ENCODE measurements at regions not wholly inside any gene's neighbourhood (a gene's known extent, or its start where the extent isn't known, plus 50 kb on each side); places are given as distances from the start of the nearest gene placed in this dataset.

DNA sequence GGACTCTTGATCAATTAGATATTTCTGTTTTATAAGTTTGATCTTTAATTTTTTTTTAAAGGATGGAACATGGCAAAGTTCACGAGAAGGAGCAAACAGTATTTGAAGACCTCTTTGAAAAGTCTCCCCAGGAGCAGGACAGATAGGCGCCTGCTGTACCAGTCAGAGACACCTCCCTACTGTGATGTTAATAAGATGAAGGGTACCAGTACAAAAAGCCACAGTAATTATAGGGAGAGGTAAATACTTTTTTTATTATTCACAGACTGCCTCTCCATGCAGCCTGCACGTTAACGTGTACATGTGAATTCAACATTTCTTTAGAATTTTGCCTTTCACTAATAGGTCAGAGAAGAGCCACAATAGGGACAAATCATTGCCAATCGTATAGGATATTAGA, 146.5 kb upstream of the CDH6 start:
- Mint-ChIP-seq H3K4me1 (no peaks in the 10 kb centered on the region), H3K9me3 (peaks cover 2% of the 10 kb centered on the region), H3K4me3 (no peak overlapping the region), H3K36me3 (no peaks in the 10 kb centered on the region), H3K27ac (no peak overlapping the region), H3K27me3 (no peaks in the 10 kb centered on the region)
- DNase-seq, result no peak

DNA sequence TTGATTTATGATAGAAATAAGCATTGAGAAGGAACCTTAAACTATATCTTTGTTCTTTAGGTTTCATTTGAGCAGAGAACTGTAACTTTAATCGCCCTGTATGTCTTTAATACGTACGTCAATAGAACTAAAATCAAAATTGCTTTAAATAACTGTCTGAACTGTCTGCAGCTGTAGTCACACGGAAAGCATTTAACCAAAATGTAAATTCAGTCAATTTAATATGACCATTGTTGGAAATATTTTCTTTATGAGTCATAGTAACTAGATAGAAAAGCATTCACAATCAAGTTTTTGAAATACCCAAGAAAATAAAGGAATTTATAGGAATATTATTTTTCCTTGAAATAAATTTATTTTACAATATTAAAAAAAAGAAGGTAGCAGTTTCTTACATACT, 157.1 kb upstream of the CDH6 start:
- Mint-ChIP-seq H3K36me3 (no peaks in the 10 kb centered on the region), H3K9me3 (peaks cover 15% of the 10 kb centered on the region), H3K4me3 (no peak overlapping the region), H3K4me1 (no peaks in the 10 kb centered on the region), H3K27me3 (no peaks in the 10 kb centered on the region), H3K27ac (no peak overlapping the region)
- DNase-seq, result no peak

- no peaks in the 10 kb centered on the region for H3K4me1 Mint-ChIP-seq
- no peak overlapping the region for H3K4me3 Mint-ChIP-seq
- no peak overlapping the region for H3K27ac Mint-ChIP-seq
- H3K27me3 Mint-ChIP-seq, result no peaks in the 10 kb centered on the region
- peaks cover 10% of the 10 kb centered on the region for H3K9me3 Mint-ChIP-seq
- DNase-seq, result no peak
- no peaks in the 10 kb centered on the region for H3K36me3 Mint-ChIP-seq
Observed at GRCh38 chr5:31033295-31033694, 160.2 kb upstream of the CDH6 start.

GRCh38 chr5:31029925-31030324, 163.6 kb upstream of the CDH6 start:
- no peak for DNase-seq
- no peak overlapping the region for H3K4me3 Mint-ChIP-seq
- H3K27me3 Mint-ChIP-seq, result no peaks in the 10 kb centered on the region
- H3K36me3 Mint-ChIP-seq, result no peaks in the 10 kb centered on the region
- H3K27ac Mint-ChIP-seq, result no peak overlapping the region
- H3K4me1 Mint-ChIP-seq, result no peaks in the 10 kb centered on the region
- no peaks in the 10 kb centered on the region for H3K9me3 Mint-ChIP-seq

DNA sequence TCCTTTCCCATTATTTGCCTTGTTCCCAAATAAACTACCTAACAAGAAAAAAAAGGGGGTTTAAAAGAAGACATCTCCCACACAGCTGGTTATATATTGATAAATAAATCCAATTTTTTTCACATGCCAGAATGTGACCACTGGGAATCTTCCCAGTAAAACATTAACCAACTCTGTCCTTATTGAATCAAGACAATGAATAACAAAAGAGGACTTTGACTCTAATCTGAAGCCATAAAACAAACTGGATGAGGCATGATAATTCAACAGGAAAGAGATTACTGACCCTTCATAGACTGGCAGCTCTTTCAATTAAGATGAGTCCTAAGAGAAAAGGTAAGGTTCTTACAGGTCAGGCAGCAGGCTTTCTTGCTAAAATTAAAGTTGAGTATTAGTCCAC, 165.8 kb upstream of the CDH6 start:
- Mint-ChIP-seq H3K27ac (no peak overlapping the region), H3K9me3 (peaks cover 3% of the 10 kb centered on the region), H3K4me1 (no peaks in the 10 kb centered on the region), H3K4me3 (no peak overlapping the region), H3K27me3 (no peaks in the 10 kb centered on the region), H3K36me3 (no peaks in the 10 kb centered on the region)
- DNase-seq, result no peak

GRCh38 chr5:31023105-31023504, 170.4 kb upstream of the CDH6 start:
- no peaks in the 10 kb centered on the region for H3K4me1 Mint-ChIP-seq
- H3K36me3 Mint-ChIP-seq, result no peaks in the 10 kb centered on the region
- DNase-seq, result no peak
- no peak overlapping the region for H3K4me3 Mint-ChIP-seq
- no peak overlapping the region for H3K27ac Mint-ChIP-seq
- H3K27me3 Mint-ChIP-seq, result no peaks in the 10 kb centered on the region
- H3K9me3 Mint-ChIP-seq, result peaks cover 3% of the 10 kb centered on the region

DNA sequence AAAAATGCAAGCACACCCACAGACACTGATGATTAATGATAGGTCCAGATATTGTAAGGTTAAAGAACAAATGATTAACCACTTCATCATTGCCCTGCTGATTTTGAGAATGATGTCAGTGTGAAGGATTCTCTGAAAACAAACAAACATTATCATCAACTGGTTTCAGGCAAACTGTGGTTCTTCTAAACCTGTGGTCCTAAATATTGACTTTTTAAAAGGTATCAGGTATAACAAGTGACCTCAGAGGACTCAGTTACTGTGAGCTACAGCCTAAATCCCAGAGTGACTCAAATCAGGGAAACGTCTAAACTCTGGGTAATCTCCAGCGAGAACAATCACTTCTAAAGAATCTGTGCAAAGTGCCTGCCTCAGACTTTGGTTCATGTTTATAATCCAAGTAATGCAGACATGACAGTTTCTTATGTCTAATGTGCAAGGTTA, 172.3 kb upstream of the CDH6 start:
- Mint-ChIP-seq H3K27me3 (no peaks in the 10 kb centered on the region), H3K4me3 (no peak overlapping the region), H3K27ac (no peak overlapping the region), H3K4me1 (no peaks in the 10 kb centered on the region), H3K9me3 (peaks cover 6% of the 10 kb centered on the region), H3K36me3 (no peaks in the 10 kb centered on the region)
- no peak for DNase-seq

GRCh38 chr5:31008231-31008630, 185.3 kb upstream of the CDH6 start:
- peaks cover 19% of the 10 kb centered on the region for H3K9me3 Mint-ChIP-seq
- no peak overlapping the region for H3K4me3 Mint-ChIP-seq
- H3K36me3 Mint-ChIP-seq, result no peaks in the 10 kb centered on the region
- peaks cover 3% of the 10 kb centered on the region for H3K27me3 Mint-ChIP-seq
- H3K4me1 Mint-ChIP-seq, result no peaks in the 10 kb centered on the region
- no peak overlapping the region for H3K27ac Mint-ChIP-seq
- DNase-seq, result no peak

- Mint-ChIP-seq H3K4me1 (no peaks in the 10 kb centered on the region), H3K36me3 (no peaks in the 10 kb centered on the region), H3K9me3 (peaks cover 19% of the 10 kb centered on the region), H3K27me3 (peaks cover 3% of the 10 kb centered on the region), H3K4me3 (no peak overlapping the region), H3K27ac (no peak overlapping the region)
- DNase-seq, result no peak
Observed at GRCh38 chr5:31007672-31008071, 185.8 kb upstream of the CDH6 start.

DNA sequence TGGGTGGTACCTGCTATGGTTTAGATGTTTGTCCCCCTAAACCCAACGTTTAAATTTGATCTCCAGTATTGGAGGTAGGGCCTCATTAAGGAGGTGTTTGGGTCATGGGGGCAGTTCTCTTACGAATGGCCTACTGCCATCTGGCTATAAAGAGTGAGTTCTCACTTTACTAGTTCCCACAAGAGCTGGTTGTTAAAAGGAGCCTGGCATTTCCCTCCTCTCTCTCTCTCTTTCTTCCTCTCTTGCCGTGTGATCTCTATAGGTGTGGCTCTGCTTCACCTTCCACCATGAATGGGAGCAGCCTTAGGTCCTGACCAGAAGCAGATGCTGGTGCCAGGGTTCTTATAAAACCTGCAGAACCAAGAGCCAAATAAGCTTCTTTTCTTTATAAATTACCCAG, 193.2 kb upstream of the CDH6 start:
- Mint-ChIP-seq H3K4me1 (no peaks in the 10 kb centered on the region), H3K27me3 (no peaks in the 10 kb centered on the region), H3K36me3 (no peaks in the 10 kb centered on the region), H3K9me3 (peaks cover 10% of the 10 kb centered on the region), H3K4me3 (no peak overlapping the region), H3K27ac (no peak overlapping the region)
- DNase-seq, result no peak

DNA sequence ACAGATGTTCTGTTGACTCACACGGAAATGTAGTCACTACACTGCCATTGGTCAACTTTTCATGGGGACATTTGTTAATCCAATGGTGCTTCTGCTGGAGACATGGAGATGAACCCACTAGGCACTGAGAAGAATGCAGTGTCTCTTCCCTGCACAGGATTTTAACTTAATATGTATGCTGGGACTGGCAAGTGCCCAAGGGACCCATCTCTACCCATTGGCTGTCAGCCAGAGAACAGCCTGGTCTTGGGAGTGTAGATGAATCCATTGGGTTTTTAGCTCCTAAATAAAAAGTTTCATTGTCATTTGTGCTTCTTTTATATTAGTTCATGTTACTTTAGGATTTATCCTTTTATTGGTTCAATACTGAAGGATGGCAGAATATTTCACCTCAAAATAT, 195.8 kb upstream of the CDH6 start:
- DNase-seq, result no peak
- H3K36me3 Mint-ChIP-seq, result no peaks in the 10 kb centered on the region
- no peak overlapping the region for H3K27ac Mint-ChIP-seq
- H3K27me3 Mint-ChIP-seq, result no peaks in the 10 kb centered on the region
- H3K9me3 Mint-ChIP-seq, result peaks cover 4% of the 10 kb centered on the region
- no peak overlapping the region for H3K4me3 Mint-ChIP-seq
- no peaks in the 10 kb centered on the region for H3K4me1 Mint-ChIP-seq

- Mint-ChIP-seq H3K27me3 (no peaks in the 10 kb centered on the region), H3K9me3 (no peaks in the 10 kb centered on the region), H3K4me3 (no peak overlapping the region), H3K36me3 (no peaks in the 10 kb centered on the region), H3K27ac (no peak overlapping the region), H3K4me1 (no peaks in the 10 kb centered on the region)
- no peak for DNase-seq
Observed at GRCh38 chr5:30994902-30995301, 198.6 kb upstream of the CDH6 start.

GRCh38 chr5:30994176-30994575, 199.3 kb upstream of the CDH6 start:
- Mint-ChIP-seq H3K9me3 (peaks cover 2% of the 10 kb centered on the region), H3K27ac (no peak overlapping the region), H3K4me3 (no peak overlapping the region), H3K36me3 (no peaks in the 10 kb centered on the region), H3K4me1 (no peaks in the 10 kb centered on the region), H3K27me3 (no peaks in the 10 kb centered on the region)
- DNase-seq, result no peak

- peaks cover 5% of the 10 kb centered on the region for H3K9me3 Mint-ChIP-seq
- H3K4me1 Mint-ChIP-seq, result no peaks in the 10 kb centered on the region
- H3K36me3 Mint-ChIP-seq, result no peaks in the 10 kb centered on the region
- H3K27me3 Mint-ChIP-seq, result no peaks in the 10 kb centered on the region
- no peak overlapping the region for H3K4me3 Mint-ChIP-seq
- H3K27ac Mint-ChIP-seq, result no peak overlapping the region
- DNase-seq, result no peak
Observed at GRCh38 chr5:30991462-30991861, 202.0 kb upstream of the CDH6 start.

GRCh38 chr5:30981576-30981975, 211.9 kb upstream of the CDH6 start:
- Mint-ChIP-seq H3K4me1 (no peaks in the 10 kb centered on the region), H3K4me3 (no peak overlapping the region), H3K27me3 (no peaks in the 10 kb centered on the region), H3K9me3 (no peaks in the 10 kb centered on the region), H3K27ac (no peak overlapping the region), H3K36me3 (no peaks in the 10 kb centered on the region)
- no peak for DNase-seq

GRCh38 chr5:30968971-30969370, 224.5 kb upstream of the CDH6 start:
- Mint-ChIP-seq H3K4me1 (no peaks in the 10 kb centered on the region), H3K36me3 (no peaks in the 10 kb centered on the region), H3K9me3 (peaks cover 15% of the 10 kb centered on the region), H3K4me3 (no peak overlapping the region), H3K27me3 (no peaks in the 10 kb centered on the region), H3K27ac (no peak overlapping the region)
- DNase-seq, result no peak

GRCh38 chr5:30960036-30960435, 233.4 kb upstream of the CDH6 start:
- no peak for DNase-seq
- H3K36me3 Mint-ChIP-seq, result no peaks in the 10 kb centered on the region
- no peak overlapping the region for H3K27ac Mint-ChIP-seq
- peaks cover 5% of the 10 kb centered on the region for H3K9me3 Mint-ChIP-seq
- H3K4me1 Mint-ChIP-seq, result no peaks in the 10 kb centered on the region
- no peaks in the 10 kb centered on the region for H3K27me3 Mint-ChIP-seq
- no peak overlapping the region for H3K4me3 Mint-ChIP-seq
